K562 (cell line): ENCODE measurements at regions not wholly inside any gene's neighbourhood (a gene's known extent, or its start where the extent isn't known, plus 50 kb on each side); places are given as distances from the start of the nearest gene placed in this dataset.

Source experiments
- DEAF1 ChIP-seq: fragments of 450-650 bp; formaldehyde crosslinking; IDR thresholded peaks from 2 replicates; pipeline ENCODE4 v1.4.0; 2020; ENCODE audit warnings: mild to moderate bottlenecking, moderate library complexity
- MTA2 ChIP-seq: fragments of 450-650 bp; IDR thresholded peaks from 2 replicates; pipeline ENCODE4 v1.6.1; 2016; ENCODE audit warnings: low read depth
- POU5F1 ChIP-seq: fragments of 150-350 bp; IDR thresholded peaks from 2 replicates; pipeline ENCODE4 v1.6.1; 2014; ENCODE audit warnings: borderline replicate concordance, low read length, low read depth, mild to moderate bottlenecking; ENCODE audit not compliant: partially characterized antibody
- RREB1 ChIP-seq: fragments of 250-450 bp; sonication (Bioruptor Pico); IDR thresholded peaks from 2 replicates; pipeline ENCODE4 v1.4.0; 2020
- SNAPC5 ChIP-seq: fragments of 250-450 bp; sonication (Bioruptor Pico); IDR thresholded peaks from 2 replicates; pipeline ENCODE4 v1.8.0; 2021; ENCODE audit warnings: moderate library complexity, mild to moderate bottlenecking, inconsistent platforms
- TRIM24 ChIP-seq, 2 experiments: fragments of 450-650 bp; IDR thresholded peaks; 2 replicates each; pipeline ENCODE4 v1.6.1; 2016
- ZBTB40 ChIP-seq, 2 experiments: fragments of 450-650 bp in 1 of 2; sonication (generic) in 1 of 2; formaldehyde crosslinking in 1 of 2; IDR thresholded peaks; 2 replicates each; pipeline versions ENCODE4 v1.7.1 to v1.9.0; 2016 to 2022; ENCODE audit warnings: inconsistent platforms in 1 of 2, mild to moderate bottlenecking in 1 of 2, missing genetic modification reagents in 1 of 2
- ZNF449 ChIP-seq: fragments of 250-450 bp; sonication (Bioruptor Pico); IDR thresholded peaks from 2 replicates; pipeline ENCODE4 v1.8.0; 2022; ENCODE audit warnings: moderate library complexity, mild to moderate bottlenecking, inconsistent platforms

GRCh38 chr10:15433850-15434537 is 62.9 kb upstream of the FAM171A1 start (continued):
- TF ChIP-seq RREB1 (CRISPR knock-in tag) = no peak
- TF ChIP-seq SNAPC5 (CRISPR knock-in tag) = no peak
- no peak for TF ChIP-seq ZNF449 (CRISPR knock-in tag)
- TF ChIP-seq POU5F1 = no peak
- peak; percentile 86 for TF ChIP-seq DEAF1 (CRISPR knock-in tag)
- 0 out of 2 replicates have a peak, but pooled peaks have one; percentile 36 for TF ChIP-seq ZBTB40 (IDR thresholded peaks at IDR 0.05)
- TF ChIP-seq ZBTB40 (CRISPR knock-in tag; IDR thresholded peaks at IDR 0.05) = no peak
- peak; percentile 62 to 74; a peak in 3 of 4 replicates for TF ChIP-seq TRIM24 (IDR thresholded peaks at IDR 0.05)
- peak; percentile 64 for TF ChIP-seq MTA2
